ENCODE measurements at regions not wholly inside any gene's neighbourhood (a gene's known extent, or its start where the extent isn't known, plus 50 kb on each side); places are given as distances from the start of the nearest gene placed in this dataset.
A peak's percentile ranks its signal among the peaks of the same experiment; 100 is the strongest.

DNA sequence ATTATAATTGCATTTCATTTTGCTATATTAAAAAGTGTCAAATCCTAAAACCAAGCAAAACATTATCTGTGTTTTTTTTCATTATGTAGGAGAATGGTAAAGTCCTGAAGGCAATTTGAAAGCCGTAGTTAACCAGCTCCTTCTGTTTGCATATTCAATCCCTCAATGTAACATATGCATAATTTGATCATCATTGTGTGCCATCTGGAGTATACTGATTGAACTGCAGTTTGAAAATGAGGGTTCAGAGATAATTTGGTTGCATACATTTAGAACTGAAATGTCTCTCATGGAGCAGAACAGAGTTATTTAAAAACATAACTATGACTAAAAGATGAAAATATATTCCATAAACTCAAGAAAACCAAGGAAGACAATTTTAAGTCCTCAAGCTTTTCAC, 518.6 kb downstream of the GBE1 start:
- DNase-seq (ENCODE audit: low spot score) = no peak
- TF ChIP-seq, protein P1, sequence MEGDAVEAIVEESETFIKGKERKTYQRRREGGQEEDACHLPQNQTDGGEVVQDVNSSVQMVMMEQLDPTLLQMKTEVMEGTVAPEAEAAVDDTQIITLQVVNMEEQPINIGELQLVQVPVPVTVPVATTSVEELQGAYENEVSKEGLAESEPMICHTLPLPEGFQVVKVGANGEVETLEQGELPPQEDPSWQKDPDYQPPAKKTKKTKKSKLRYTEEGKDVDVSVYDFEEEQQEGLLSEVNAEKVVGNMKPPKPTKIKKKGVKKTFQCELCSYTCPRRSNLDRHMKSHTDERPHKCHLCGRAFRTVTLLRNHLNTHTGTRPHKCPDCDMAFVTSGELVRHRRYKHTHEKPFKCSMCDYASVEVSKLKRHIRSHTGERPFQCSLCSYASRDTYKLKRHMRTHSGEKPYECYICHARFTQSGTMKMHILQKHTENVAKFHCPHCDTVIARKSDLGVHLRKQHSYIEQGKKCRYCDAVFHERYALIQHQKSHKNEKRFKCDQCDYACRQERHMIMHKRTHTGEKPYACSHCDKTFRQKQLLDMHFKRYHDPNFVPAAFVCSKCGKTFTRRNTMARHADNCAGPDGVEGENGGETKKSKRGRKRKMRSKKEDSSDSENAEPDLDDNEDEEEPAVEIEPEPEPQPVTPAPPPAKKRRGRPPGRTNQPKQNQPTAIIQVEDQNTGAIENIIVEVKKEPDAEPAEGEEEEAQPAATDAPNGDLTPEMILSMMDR (IDR thresholded peaks at IDR 0.05; ENCODE audit: extremely low read depth, missing control alignments) = no peak

DNA sequence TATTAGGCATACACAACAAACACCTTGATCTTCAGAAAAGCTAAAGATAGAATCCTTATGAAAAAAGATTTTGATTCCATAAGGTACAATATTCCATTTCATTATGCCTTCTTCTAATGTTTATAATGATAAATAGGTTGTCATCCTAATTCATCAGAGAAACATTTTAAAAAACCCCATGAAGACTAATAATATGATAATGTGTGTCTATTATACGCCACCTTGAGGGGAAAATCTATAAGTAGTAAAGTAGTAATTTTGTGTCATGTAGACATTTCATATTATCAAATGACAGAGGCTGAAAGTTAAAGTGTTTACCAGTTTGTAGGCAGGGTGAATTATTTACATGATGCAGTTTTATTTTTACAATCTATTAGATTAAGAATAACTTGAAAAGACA, 524.3 kb downstream of the GBE1 start:
- TF ChIP-seq, protein P1 (IDR thresholded peaks at IDR 0.05; ENCODE audit: extremely low read depth, missing control alignments) = no peak
- no peak for DNase-seq (ENCODE audit: low spot score)

DNA sequence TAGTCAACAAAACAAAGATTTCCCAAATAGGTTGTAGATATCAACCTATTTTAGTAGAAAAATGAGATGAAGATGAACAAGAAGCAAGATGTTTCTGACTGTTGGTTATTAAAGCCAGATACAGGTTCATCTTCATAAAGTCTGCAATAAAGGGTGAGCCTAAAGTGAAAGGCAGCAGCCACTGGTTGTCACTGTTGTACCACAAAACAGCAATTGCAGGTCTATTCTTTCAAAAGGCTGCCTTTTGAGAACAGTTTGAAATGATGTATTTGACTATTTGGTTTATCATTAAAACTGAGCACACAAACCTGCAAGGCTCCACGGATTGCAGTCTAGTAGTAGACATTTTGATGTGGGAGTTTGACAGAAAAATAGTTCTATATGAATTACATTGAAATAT, 543.4 kb downstream of the GBE1 start:
- TF ChIP-seq, protein P1 (IDR thresholded peaks at IDR 0.05; ENCODE audit: extremely low read depth, missing control alignments) = peak; percentile 21
- DNase-seq (ENCODE audit: low spot score) = no peak

DNA sequence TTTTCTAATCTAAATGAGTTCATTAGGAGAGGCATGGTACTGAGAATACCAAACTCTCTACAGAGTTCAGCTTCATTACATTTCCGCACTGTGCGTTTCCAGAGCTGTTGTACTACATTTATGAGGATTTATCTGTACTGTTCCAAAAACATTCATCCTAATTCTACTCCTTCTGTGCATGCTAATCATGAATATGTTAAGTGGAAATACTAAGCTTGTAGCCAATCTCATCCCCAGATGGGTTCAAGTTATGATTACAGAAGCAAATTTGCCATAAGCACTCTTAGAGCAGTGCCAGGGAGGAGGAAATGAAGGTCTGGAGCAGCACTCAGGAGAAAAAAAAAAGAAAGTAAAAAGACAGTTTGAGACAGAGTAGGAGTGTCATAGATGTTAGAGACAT, 544.3 kb downstream of the GBE1 start:
- TF ChIP-seq, protein P1 (IDR thresholded peaks at IDR 0.05; ENCODE audit: extremely low read depth, missing control alignments) = no peak
- no peak for DNase-seq (ENCODE audit: low spot score)

DNA sequence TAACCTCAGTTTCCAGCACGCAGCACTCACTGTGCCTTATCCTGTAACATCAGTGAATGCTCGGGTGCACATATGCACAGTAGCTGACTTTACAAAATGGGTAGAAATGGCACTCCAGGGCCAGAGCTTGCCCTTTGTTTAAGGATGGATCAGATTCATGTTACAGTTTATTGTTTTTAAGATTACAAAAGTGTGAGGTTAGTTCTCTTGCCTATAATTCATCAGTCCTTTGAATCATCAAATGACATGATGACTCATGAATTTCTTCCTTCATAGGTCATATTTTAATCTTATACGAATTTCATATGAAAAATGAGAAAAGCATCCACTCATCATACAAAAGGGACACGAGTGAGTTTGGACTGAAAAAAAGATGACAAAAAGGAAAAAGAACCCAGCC, 545.3 kb downstream of the GBE1 start:
- no peak for DNase-seq (ENCODE audit: low spot score)
- TF ChIP-seq, protein P1 (IDR thresholded peaks at IDR 0.05; ENCODE audit: extremely low read depth, missing control alignments) = no peak

DNA sequence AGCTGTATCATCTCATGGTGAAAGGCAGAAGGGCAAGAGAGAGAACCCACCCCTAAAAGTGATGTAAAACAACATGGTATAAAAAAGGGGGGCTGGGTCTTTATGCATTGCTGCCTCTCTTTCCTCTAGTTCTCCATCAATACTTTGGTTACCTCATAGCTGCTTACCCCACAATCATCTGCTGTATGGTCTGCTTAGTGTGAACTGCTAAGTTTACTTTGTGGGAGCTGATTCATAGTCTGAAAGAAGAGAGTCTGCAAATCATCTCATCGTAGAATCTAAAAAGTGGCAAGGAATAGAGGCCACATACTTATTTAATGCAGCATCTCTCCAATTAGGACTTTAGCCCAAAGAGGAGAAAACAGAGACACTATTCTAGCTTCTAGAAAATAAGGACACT, 546.8 kb downstream of the GBE1 start:
- TF ChIP-seq, protein P1 (IDR thresholded peaks at IDR 0.05; ENCODE audit: extremely low read depth, missing control alignments) = no peak

DNA sequence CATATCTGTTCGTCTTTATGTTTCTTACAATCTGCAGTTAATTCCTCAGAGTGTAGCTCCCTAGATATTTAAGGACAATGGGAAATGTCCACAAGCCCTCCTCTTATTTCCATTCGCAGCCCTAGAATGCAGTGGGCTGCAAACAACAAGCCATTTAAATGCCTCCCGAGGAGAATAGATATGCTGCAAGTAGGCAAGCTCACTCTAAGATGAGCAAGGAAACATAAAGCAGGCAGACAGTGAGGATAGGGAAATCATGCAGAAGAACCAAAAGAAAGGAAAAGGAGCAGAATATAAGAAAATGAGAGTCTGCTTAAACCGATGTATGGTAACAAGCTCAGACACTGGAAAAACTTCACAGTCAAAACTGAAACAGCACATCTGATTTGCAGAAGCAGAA, 561.9 kb downstream of the GBE1 start:
- no peak for DNase-seq (ENCODE audit: low spot score)
- TF ChIP-seq, protein P1 (IDR thresholded peaks at IDR 0.05; ENCODE audit: extremely low read depth, missing control alignments) = no peak

More for the DNA sequence above, 546.8 kb downstream of the GBE1 start:
- DNase-seq (ENCODE audit: low spot score) = no peak

Measured in GM20000 (cell line).